GM10248 (cell line): ENCODE measurements at regions not wholly inside any gene's neighbourhood (a gene's known extent, or its start where the extent isn't known, plus 50 kb on each side); places are given as distances from the start of the nearest gene placed in this dataset.

Experiments
- CTCF ChIA-PET: fragments of 300-600 bp; sonication (Branson Sonifier 250); formaldehyde crosslinking; extraction: SDS; loops from one replicate; lab custom pipeline; 2021; ENCODE audit warnings: antibody characterized with exemption; lab: Yijun Ruan, JAX
- POLR2A ChIA-PET: fragments of 350-650 bp; sonication (Branson Sonifier 250); formaldehyde crosslinking; extraction: SDS; loops from one replicate; lab custom pipeline; 2020; ENCODE audit warnings: antibody characterized with exemption; lab: Yijun Ruan, JAX
- DNase-seq: peaks from one replicate; pipeline ENCODE4 v3.0.0; 2012; ENCODE audit errors: extremely low spot score
- TF ChIP-seq, protein P1 (sequence below): IDR thresholded peaks from 2 replicates; pipeline ENCODE4 v1.5.1; 2012; ENCODE audit warnings: mild to moderate bottlenecking, low read depth; ENCODE audit errors: extremely low read depth, missing control alignments, control extremely low read depth

DNA sequence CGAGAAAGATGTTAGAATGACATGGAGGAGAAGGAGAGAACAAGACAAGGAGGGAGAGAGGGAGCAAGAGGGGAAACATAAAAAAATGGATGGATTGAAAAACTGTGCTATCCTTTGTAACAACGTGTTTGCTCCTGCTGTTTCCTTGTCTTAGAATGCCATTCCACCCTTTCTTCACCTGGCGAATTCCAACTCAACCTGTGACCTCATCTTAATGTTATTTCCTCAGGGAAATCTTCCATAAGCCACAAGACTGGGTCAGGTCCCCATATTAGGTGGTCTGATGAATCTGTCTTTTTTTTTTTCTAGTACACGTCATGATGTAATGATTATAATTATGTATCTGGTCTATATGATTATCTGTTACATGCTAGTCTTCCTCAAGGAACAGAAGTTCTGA is 195.0 kb upstream of the MAF start:
- TF ChIP-seq, protein P1, sequence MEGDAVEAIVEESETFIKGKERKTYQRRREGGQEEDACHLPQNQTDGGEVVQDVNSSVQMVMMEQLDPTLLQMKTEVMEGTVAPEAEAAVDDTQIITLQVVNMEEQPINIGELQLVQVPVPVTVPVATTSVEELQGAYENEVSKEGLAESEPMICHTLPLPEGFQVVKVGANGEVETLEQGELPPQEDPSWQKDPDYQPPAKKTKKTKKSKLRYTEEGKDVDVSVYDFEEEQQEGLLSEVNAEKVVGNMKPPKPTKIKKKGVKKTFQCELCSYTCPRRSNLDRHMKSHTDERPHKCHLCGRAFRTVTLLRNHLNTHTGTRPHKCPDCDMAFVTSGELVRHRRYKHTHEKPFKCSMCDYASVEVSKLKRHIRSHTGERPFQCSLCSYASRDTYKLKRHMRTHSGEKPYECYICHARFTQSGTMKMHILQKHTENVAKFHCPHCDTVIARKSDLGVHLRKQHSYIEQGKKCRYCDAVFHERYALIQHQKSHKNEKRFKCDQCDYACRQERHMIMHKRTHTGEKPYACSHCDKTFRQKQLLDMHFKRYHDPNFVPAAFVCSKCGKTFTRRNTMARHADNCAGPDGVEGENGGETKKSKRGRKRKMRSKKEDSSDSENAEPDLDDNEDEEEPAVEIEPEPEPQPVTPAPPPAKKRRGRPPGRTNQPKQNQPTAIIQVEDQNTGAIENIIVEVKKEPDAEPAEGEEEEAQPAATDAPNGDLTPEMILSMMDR, result no peak
- ChIA-PET CTCF (no interaction called here), POLR2A (no interaction called here)
- no peak for DNase-seq

DNA sequence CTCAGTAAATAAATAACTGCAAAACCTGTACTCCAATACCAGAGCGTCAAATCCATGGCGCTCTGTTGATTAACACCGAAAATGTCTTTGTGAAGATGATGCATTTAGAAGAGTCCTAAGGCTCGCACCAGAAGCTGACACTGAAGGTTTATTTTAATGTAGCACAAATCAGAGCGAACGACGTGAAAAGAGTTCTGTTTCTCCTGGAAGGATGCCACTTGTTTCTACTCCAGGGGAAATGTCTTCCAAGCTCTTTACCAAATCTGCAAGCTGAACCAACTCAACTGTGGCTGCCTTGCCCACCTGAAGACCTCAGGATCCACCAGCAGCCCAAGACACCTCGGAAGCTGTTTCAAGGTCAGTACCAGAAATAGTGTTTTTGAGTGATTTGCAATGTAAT is 194.4 kb upstream of the MAF start:
- TF ChIP-seq, protein P1, result no peak

DNA sequence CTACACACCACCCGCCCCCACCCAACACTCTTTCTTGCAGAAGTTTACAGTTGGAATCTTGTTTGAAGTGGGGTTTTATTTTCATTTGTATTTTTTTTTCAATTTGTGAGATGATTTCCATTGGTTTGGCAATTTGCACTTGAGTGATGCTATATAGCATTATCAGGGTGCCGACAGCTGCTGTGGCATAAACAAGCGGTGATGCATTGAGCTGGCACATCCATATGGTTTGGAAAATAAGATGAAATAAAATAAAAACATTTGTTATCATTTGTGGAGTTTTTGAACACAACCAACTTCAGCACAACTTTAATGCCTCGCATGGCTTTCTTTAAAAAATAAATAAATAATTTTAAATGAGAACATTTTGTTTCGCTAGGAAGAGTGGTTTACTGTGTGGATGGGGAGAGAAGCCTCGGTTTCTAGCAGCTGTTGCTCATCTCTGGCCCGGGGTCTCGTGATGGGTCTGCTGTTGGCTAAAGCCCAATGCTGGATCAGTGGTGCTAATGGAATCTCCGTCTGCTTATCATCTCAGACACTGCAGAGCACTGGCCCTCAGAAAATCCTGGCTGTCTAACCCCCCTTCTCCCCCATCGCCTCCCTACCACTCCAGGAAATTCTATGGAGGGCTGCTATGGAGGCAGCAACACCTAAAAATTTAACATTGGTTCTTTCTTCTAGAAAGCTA is 192.3 kb upstream of the MAF start:
- ChIA-PET CTCF (no interaction called here), POLR2A (no interaction called here)
- no peak for DNase-seq
- TF ChIP-seq, protein P1, result no peak

More for the DNA sequence above, 194.4 kb upstream of the MAF start:
- POLR2A ChIA-PET, result no interaction called here
- DNase-seq, result no peak
- CTCF ChIA-PET, result no interaction called here

DNA sequence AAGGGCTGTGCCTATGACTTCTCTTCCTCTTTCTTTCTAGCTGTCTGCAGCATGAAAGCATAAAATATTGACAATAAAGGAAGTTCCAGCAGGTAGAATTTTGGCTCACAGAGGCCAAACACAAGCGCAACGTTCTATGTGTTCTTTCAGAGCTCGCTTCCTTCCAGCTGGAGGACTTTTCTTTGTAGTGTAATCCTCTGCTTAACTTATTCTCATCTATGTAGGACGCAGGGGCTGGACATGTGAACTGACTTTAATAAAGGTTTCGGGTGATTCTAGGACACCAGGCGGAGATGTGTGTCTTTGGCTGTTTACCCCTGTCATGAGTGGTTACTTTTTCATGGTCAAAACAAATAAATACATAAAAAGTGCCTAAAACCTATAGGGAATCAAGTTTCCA is 191.5 kb upstream of the MAF start:
- TF ChIP-seq, protein P1, result no peak
- ChIA-PET CTCF (no interaction called here), POLR2A (no interaction called here)
- DNase-seq, result no peak

DNA sequence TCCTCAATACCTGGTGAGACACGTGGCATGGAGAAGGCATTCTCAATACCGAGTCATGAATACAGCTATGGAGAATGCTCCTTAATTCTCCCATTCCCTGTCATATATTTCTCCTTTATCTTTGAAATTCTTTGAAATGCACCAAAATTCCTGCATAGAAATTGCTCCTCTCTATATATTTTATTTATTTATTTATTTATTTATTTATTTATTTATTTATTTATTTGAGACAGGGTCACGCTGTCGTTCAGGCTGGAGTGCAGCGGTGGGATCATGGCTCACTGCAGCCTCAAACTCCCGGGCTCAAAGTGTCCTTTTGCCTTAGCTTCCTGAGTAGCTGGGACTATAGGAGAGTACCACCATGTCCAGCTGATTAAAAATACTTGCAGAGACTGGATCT is 190.3 kb upstream of the MAF start:
- POLR2A ChIA-PET, result no interaction called here
- DNase-seq, result no peak
- CTCF ChIA-PET, result interaction anchor here (0.7 kb wide), 1 partner anchor 18 kb away, joined by 3 read pairs; no protein-coding TSS in a partner anchor
- TF ChIP-seq, protein P1, result no peak

DNA sequence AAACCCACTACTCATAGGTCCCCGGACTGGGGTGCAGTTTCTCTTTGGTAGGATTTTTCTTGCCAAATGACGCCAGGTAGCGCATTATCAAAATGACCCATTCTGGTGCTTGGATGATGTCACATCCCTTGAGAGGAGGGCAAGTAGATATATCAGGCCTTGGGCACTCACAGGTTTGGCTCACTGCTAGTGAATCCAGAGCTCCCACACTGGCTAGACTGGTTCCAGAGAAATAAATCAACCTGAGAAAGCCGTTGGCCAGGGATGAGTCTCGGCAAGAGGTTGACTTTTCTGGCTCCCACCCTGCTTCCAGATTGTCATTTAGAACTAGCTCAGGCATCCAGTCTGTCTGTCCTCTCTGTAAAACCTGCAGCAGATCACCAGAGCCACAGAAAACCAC is 188.4 kb upstream of the MAF start:
- POLR2A ChIA-PET, result no interaction called here
- DNase-seq, result no peak
- CTCF ChIA-PET, result no interaction called here
- TF ChIP-seq, protein P1, result no peak
